GM12878 (cell line): ENCODE measurements at regions not wholly inside any gene's neighbourhood (a gene's known extent, or its start where the extent isn't known, plus 50 kb on each side); places are given as distances from the start of the nearest gene placed in this dataset.
"Not testable (repeated sequence)": the region's sequence is repeated elsewhere in the genome, so short reads cannot be mapped to it uniquely, and the experiment has no call there.

Experiments
- CBX3 ChIP-seq: fragments of 200-600 bp; sonication (generic); IDR thresholded peaks from 2 replicates; pipeline ENCODE4 v1.6.1; 2016; ENCODE audit warnings: low read depth, borderline replicate concordance
- CHD2 ChIP-seq: IDR thresholded peaks from 2 replicates; pipeline ENCODE4 v1.6.1; 2011; ENCODE audit warnings: low read depth, low read length, improper control_type of control experiment, borderline replicate concordance
- EZH2 ChIP-seq: IDR thresholded peaks from 2 replicates; pipeline ENCODE4 v1.6.1; 2012; ENCODE audit warnings: low read depth, mild to moderate bottlenecking, control low read depth, inconsistent platforms, low read length, borderline replicate concordance; ENCODE audit not compliant: control insufficient read depth
- MTA2 ChIP-seq: fragments of 450-650 bp; IDR thresholded peaks from 2 replicates; pipeline ENCODE4 v1.6.1; 2016; ENCODE audit warnings: low read depth, mild to moderate bottlenecking, moderate library complexity
- NFYB ChIP-seq: IDR thresholded peaks from 2 replicates; pipeline ENCODE4 v1.6.1; 2011; ENCODE audit warnings: low read depth, mild to moderate bottlenecking, low read length, improper control_type of control experiment, moderate library complexity; ENCODE audit not compliant: insufficient read depth
- POLR2AphosphoS5 ChIP-seq: IDR thresholded peaks from 2 replicates; pipeline ENCODE4 v1.6.1; 2011; ENCODE audit warnings: mild to moderate bottlenecking, low read length, inconsistent platforms
- RAD21 ChIP-seq: IDR thresholded peaks from 2 replicates; pipeline ENCODE4 v1.6.1; 2011; ENCODE audit warnings: mild to moderate bottlenecking, low read depth, low read length, moderate library complexity; ENCODE audit not compliant: insufficient read depth
- RFX5 ChIP-seq: IDR thresholded peaks from 2 replicates; pipeline ENCODE4 v1.6.1; 2011; ENCODE audit warnings: low read depth, low read length, improper control_type of control experiment
- SP1 ChIP-seq: IDR thresholded peaks from one replicate; pipeline ENCODE4 v1.6.1; 2011; ENCODE audit warnings: low read depth, low read length
- ZNF24 ChIP-seq: fragments of 450-650 bp; IDR thresholded peaks from 2 replicates; pipeline ENCODE4 v1.6.1; 2017; ENCODE audit warnings: antibody characterized with exemption, mild to moderate bottlenecking
- TF ChIP-seq, protein P1 (sequence below): fragments of 450-650 bp; IDR thresholded peaks from 2 replicates; pipeline ENCODE4 v1.6.1; 2017; ENCODE audit warnings: borderline replicate concordance
- TF ChIP-seq, protein P2 (sequence below), 3 experiments: IDR thresholded peaks in 2 of 3; conservative IDR thresholded peaks in 1 of 3; 2 replicates each; pipeline ENCODE4 v1.5.1; 2011; ENCODE audit warnings: low read depth in 3 of 3, low read length in 3 of 3, mild to moderate bottlenecking in 3 of 3, control low read depth in 2 of 3, moderate library complexity in 2 of 3, inconsistent platforms in 1 of 3, mixed read lengths in 1 of 3; ENCODE audit not compliant: control insufficient read depth in 2 of 3, insufficient read depth in 1 of 3; ENCODE audit errors: extremely low read depth in 1 of 3
- TF ChIP-seq, protein P3 (sequence below): IDR thresholded peaks from 2 replicates; pipeline ENCODE4 v1.6.1; 2012; ENCODE audit warnings: low read depth, low read length, improper control_type of control experiment

DNA sequence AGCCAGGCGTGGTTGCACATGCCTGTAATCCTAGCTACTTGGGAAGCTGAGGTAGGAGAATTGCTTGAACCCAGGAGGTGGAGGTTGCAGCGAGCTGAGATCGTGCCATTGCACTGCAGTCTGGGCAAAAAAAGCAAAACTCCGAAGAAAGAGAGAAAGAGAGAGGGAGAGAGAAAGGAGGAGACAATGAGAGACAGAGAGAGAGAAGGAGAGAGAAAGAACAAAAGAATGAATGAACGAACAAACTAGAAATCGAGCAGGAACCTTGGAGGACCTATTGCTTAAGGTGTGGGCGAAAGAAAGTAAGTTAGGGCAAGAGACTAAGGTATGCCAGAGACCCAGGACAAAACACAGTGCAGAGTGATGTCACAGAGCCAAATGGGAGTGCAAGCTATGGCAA, 102.8 kb upstream of the FBXO28 start:
- TF ChIP-seq, protein P1, sequence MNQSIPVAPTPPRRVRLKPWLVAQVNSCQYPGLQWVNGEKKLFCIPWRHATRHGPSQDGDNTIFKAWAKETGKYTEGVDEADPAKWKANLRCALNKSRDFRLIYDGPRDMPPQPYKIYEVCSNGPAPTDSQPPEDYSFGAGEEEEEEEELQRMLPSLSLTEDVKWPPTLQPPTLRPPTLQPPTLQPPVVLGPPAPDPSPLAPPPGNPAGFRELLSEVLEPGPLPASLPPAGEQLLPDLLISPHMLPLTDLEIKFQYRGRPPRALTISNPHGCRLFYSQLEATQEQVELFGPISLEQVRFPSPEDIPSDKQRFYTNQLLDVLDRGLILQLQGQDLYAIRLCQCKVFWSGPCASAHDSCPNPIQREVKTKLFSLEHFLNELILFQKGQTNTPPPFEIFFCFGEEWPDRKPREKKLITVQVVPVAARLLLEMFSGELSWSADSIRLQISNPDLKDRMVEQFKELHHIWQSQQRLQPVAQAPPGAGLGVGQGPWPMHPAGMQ: not testable (repeated sequence)
- TF ChIP-seq, protein P2, sequence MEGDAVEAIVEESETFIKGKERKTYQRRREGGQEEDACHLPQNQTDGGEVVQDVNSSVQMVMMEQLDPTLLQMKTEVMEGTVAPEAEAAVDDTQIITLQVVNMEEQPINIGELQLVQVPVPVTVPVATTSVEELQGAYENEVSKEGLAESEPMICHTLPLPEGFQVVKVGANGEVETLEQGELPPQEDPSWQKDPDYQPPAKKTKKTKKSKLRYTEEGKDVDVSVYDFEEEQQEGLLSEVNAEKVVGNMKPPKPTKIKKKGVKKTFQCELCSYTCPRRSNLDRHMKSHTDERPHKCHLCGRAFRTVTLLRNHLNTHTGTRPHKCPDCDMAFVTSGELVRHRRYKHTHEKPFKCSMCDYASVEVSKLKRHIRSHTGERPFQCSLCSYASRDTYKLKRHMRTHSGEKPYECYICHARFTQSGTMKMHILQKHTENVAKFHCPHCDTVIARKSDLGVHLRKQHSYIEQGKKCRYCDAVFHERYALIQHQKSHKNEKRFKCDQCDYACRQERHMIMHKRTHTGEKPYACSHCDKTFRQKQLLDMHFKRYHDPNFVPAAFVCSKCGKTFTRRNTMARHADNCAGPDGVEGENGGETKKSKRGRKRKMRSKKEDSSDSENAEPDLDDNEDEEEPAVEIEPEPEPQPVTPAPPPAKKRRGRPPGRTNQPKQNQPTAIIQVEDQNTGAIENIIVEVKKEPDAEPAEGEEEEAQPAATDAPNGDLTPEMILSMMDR (IDR thresholded peaks at IDR 0.05 in 2 of 3, conservative IDR thresholded peaks at IDR 0.05 in 1 of 3; ENCODE audit: control insufficient read depth in 2 of 3, extremely low read depth in 1 of 3, insufficient read depth in 1 of 3, low read depth in 3 of 3, low read length in 3 of 3): not testable (repeated sequence)
- TF ChIP-seq EZH2, POLR2AphosphoS5, CHD2, RFX5, MTA2, CBX3, SP1, RAD21, ZNF24, NFYB: not testable (repeated sequence)
- TF ChIP-seq, protein P3, sequence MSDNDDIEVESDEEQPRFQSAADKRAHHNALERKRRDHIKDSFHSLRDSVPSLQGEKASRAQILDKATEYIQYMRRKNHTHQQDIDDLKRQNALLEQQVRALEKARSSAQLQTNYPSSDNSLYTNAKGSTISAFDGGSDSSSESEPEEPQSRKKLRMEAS: not testable (repeated sequence)
